ENCODE measurements at regions not wholly inside any gene's neighbourhood (a gene's known extent, or its start where the extent isn't known, plus 50 kb on each side); places are given as distances from the start of the nearest gene placed in this dataset.

DNA sequence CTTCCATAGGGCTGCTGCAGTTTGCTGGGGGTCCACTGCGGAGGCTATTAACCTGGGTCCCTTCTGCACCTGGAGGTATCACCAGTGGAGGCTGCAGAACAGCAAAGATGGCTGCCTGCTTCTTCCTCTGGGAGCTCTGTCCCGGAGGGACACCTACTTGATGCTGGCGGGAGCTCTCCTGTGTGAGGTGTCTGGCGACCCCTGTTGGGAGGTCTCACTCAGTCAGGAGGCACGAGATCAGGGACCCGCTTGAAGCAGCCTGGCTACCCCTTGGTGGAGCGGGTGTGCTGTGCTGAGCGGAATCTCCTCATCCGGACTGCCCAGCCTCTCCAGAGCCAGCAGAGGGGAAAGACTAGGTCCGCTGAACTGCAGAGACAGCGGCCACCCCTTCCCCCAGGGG, 56.0 kb upstream of the CTXND1 start:
- TF ChIP-seq, protein P1, sequence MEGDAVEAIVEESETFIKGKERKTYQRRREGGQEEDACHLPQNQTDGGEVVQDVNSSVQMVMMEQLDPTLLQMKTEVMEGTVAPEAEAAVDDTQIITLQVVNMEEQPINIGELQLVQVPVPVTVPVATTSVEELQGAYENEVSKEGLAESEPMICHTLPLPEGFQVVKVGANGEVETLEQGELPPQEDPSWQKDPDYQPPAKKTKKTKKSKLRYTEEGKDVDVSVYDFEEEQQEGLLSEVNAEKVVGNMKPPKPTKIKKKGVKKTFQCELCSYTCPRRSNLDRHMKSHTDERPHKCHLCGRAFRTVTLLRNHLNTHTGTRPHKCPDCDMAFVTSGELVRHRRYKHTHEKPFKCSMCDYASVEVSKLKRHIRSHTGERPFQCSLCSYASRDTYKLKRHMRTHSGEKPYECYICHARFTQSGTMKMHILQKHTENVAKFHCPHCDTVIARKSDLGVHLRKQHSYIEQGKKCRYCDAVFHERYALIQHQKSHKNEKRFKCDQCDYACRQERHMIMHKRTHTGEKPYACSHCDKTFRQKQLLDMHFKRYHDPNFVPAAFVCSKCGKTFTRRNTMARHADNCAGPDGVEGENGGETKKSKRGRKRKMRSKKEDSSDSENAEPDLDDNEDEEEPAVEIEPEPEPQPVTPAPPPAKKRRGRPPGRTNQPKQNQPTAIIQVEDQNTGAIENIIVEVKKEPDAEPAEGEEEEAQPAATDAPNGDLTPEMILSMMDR (IDR thresholded peaks at IDR 0.05), result no peak

DNA sequence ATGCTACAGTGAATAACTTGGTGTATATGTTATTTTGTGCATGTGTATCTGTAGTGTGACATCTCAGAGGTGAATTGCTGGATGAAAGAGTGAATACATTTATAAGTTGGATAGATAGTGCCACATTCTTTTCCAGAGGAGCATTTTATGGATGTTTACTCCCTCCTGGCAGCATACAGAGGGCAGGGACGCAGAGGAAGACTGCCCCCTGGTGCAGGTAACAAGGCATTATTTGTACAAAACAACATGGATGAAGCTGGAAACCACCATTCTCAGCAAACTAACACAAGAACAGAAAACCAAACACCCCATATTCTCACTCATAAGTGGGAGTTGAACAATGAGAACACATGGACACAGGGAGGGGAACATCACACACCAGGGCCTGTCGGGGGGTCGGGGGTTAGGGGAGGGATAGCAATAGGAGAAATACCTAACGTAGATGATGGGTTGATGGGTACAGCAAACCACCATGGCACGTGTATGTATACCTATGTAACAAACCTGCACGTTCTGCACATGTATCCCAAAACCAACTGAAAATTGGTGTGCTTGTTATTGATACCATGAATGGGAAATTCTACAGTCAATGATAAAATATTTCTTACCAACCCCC, 57.9 kb upstream of the CTXND1 start:
- TF ChIP-seq, protein P1 (IDR thresholded peaks at IDR 0.05), result peak; percentile 81

DNA sequence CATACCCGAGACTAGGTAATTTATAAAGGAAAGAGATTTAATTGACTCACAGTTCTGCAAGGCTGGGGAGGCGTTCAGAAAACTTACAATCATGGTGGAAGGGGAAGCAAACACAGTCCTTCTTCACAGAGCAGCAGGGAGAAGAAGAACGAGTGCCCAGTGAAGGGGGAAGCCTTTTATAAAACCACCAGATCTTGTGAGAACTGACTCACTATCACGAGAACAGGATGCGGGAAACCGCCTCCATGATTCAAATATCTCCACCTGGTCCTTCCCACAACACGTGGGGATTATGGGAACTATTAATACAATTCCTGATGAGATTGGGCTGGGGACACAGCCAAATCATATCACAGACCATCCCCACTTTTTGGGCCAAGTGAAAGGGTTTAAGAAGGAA, 58.8 kb upstream of the CTXND1 start:
- TF ChIP-seq, protein P1 (IDR thresholded peaks at IDR 0.05), result no peak

DNA sequence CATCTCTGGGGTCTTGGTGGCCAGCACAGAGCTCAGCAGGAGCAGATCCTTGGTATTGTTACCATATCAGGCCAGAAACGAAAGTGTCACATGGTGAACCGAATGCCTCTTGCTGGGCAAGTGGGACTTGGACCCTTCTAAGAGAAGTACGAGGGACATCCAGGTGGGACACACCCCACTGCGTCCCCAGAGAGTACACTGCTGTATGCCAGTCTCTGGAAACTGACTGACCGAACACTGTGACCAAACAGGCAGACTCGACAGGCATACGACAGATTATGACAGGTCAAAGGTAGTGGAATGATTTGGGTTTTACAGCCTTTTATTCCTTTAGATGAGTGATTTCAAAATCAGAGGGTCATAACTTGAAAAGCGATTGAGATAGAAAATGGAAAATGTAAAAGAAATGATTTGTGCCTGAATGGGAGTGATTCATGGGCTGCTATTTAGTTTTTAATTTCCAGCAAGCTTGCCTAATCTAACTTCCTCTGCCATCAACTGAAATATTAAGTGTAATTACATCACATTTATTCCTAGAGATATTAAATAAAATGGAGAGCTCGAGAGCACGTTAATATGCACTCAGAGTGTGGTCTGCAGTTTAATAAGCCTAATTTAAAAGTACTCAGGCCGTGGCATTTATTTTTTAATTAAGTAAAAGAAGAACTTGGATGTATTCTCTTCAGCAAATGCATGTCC, 63.4 kb upstream of the CTXND1 start:
- TF ChIP-seq, protein P1 (IDR thresholded peaks at IDR 0.05), result no peak

DNA sequence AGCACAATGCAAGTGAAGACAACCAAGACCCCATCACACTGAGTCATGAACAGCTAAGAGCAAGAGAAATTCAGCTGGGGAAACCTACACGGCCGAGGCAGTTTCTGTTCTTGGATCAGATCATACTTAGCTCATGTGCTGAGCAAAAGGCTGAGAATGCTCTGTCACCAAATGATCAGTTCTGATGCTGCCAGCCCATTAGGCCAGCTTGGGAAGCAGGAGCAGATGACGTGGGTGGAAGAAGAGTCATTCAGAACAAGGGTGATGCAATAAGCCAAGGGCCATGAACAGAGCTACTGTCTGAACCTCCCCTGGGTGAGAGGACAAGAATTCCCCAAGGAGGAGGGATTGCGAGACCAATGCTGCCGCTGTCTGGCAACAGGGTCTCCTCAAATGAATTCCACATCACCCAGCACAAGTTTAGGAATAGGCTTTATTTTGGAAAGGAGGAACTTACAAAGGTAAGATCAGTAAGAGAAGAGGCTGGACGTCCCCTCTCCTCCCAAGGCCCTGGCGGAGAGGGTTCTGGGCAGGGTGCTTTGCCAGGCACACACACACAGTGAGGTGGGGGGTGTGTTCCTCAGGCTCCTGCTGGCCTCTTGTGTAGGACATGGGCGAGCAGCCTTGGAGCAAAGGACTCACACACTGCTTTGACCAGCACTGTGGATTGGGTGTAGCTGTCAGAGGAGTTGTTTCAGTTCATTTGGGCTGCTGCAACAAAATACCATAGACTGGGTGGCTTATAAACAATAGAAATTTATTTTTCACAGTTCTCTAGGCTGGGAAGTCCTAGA, 65.6 kb upstream of the CTXND1 start:
- TF ChIP-seq, protein P1 (IDR thresholded peaks at IDR 0.05), result no peak

DNA sequence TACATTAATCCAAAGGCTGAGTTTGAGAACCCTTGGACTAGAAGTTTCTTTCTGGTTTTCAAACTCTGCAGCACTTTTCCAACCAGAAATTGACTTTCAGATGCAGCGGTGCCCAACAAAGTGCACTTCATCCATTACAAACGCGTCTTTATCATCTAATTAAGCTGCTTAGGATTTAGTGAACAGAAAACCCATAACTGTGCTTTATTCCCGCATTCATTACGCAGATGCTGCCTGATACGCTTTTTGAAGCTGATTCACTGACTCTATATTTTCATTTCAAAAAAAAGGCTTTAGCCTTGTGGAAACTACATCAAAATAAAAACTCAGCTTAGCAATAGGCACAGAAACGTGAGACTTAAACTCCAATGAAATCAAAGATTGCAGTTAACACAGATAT, 69.8 kb upstream of the CTXND1 start:
- TF ChIP-seq, protein P1 (IDR thresholded peaks at IDR 0.05), result no peak

DNA sequence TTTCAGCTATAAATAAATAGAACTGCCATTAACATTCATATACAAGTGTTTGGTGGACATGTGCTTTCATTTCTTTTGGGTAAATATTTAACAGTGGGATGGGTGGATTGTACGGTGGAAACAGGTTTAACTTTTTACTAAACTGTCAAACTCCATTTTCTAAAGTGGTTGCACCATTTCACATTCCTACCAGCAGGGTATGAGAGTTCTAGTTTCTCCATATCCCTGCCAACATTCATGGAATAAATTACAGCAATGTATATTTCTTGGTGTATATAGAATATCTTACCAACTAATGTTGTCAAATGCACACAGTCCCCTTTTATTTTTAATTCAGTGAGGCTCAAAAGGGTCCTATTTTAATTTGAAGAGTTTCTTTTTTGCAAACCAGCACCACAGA, 71.3 kb upstream of the CTXND1 start:
- TF ChIP-seq, protein P1 (IDR thresholded peaks at IDR 0.05), result no peak
